SK-N-SH (cell line): ENCODE measurements at regions not wholly inside any gene's neighbourhood (a gene's known extent, or its start where the extent isn't known, plus 50 kb on each side); places are given as distances from the start of the nearest gene placed in this dataset.

ENCODE experiments used
- CTCF ChIA-PET: fragments of 300-600, 350-600 bp; formaldehyde crosslinking; extraction: SDS; loops from one replicate; lab custom pipeline; 2021; lab: Yijun Ruan, JAX
- POLR2A ChIA-PET: fragments of 350-600 bp; sonication (Branson Sonifier 250); formaldehyde crosslinking; extraction: SDS; loops from one replicate; lab custom pipeline; 2020; ENCODE audit warnings: antibody characterized with exemption, inconsistent platforms; lab: Yijun Ruan, JAX
- DNase-seq: peaks from one replicate; pipeline ENCODE4 v3.0.0; 2012
- H2AFZ ChIP-seq: fragments of 200-600 bp; sonication (generic); 2 replicates; pipeline ENCODE4 v1.8.1; 2016; ENCODE audit warnings: antibody characterized with exemption, mild to moderate bottlenecking, low read depth
- H3F3A ChIP-seq: fragments of 200-600 bp; sonication (generic); replicated peaks from 2 replicates; pipeline ENCODE3; 2016; ENCODE audit warnings: antibody characterized with exemption, mild to moderate bottlenecking; ENCODE audit not compliant: insufficient read depth
- H3K27ac ChIP-seq, 2 experiments: fragments of 200-500 bp in 1 of 2; fragments of 200-600 bp in 1 of 2; sonication (Bioruptor generic) in 1 of 2; sonication (generic), shearing (Covaris generic) in 1 of 2; 2 replicates each; pipeline versions ENCODE4 v1.5.1 to v1.6.1; 2014 to 2016; ENCODE audit warnings: low read depth in 2 of 2, inconsistent platforms in 1 of 2, low read length in 1 of 2, mild to moderate bottlenecking in 1 of 2, mixed read lengths in 1 of 2
- H3K27me3 ChIP-seq: fragments of 200-600 bp; sonication (generic), shearing (Covaris generic); 2 replicates; pipeline ENCODE4 v1.6.1; 2016; ENCODE audit warnings: mixed run types; ENCODE audit not compliant: insufficient read depth
- H3K36me3 ChIP-seq, 2 experiments: fragments of 200-500 bp in 1 of 2; fragments of 200-600 bp in 1 of 2; sonication (Bioruptor generic) in 1 of 2; sonication (generic) in 1 of 2; replicated peaks in 1 of 2; 2 replicates each; pipeline versions ENCODE3 to v1.5.1; 2014 to 2016; ENCODE audit warnings: low read length in 1 of 2, mild to moderate bottlenecking in 1 of 2; ENCODE audit not compliant: insufficient read depth in 2 of 2, control insufficient read depth in 1 of 2
- H3K4me1 ChIP-seq, 2 experiments: fragments of 200-500 bp in 1 of 2; fragments of 200-600 bp in 1 of 2; sonication (Bioruptor generic) in 1 of 2; sonication (generic), shearing (Covaris generic) in 1 of 2; 2 replicates each; pipeline versions ENCODE4 v1.5.1 to v1.6.1; 2014 to 2016; ENCODE audit warnings: low read depth in 1 of 2, low read length in 1 of 2, mixed run types in 1 of 2; ENCODE audit not compliant: insufficient read depth in 2 of 2, control insufficient read depth in 1 of 2
- H3K4me2 ChIP-seq: fragments of 200-600 bp; sonication (generic), shearing (Covaris generic); 2 replicates; pipeline ENCODE4 v1.6.1; 2017; ENCODE audit warnings: mixed run types
- H3K4me3 ChIP-seq, 2 experiments: fragments of 200-500 bp in 1 of 2; fragments of 200-600 bp in 1 of 2; sonication (Bioruptor generic) in 1 of 2; sonication (generic), shearing (Covaris generic) in 1 of 2; 2 replicates each; pipeline versions ENCODE4 v1.5.1 to v1.8.1; 2014 to 2016; ENCODE audit warnings: low read depth in 2 of 2, inconsistent platforms in 1 of 2, low read length in 1 of 2, mild to moderate bottlenecking in 1 of 2, mixed read lengths in 1 of 2, moderate library complexity in 1 of 2
- H3K79me2 ChIP-seq: fragments of 200-600 bp; sonication (generic); 2 replicates; pipeline ENCODE4 v1.8.1; 2017; ENCODE audit warnings: mild to moderate bottlenecking; ENCODE audit not compliant: insufficient read depth
- H3K9ac ChIP-seq: fragments of 200-600 bp; sonication (generic); 2 replicates; pipeline ENCODE4 v1.6.1; 2017; ENCODE audit warnings: mixed run types
- H3K9me2 ChIP-seq: fragments of 200-600 bp; sonication (generic); 2 replicates; pipeline ENCODE4 v1.6.1; 2017; ENCODE audit warnings: mixed run types
- H3K9me3 ChIP-seq: fragments of 200-600 bp; sonication (generic); 2 replicates; pipeline ENCODE4 v1.6.1; 2017; ENCODE audit warnings: mixed run types, mild to moderate bottlenecking, moderate library complexity
- H4K20me1 ChIP-seq: fragments of 200-600 bp; sonication (generic); 2 replicates; pipeline ENCODE4 v1.6.1; 2017; ENCODE audit warnings: mild to moderate bottlenecking, mixed run types; ENCODE audit not compliant: insufficient read depth
- CHD2 ChIP-seq: fragments of 150-350 bp; IDR thresholded peaks from 2 replicates; pipeline ENCODE4 v1.6.1; 2018; ENCODE audit warnings: low read length; ENCODE audit not compliant: partially characterized antibody
- EP300 ChIP-seq, 2 experiments: IDR thresholded peaks; 2 replicates each; pipeline versions ENCODE4 v1.4.0 to v1.6.1; 2012; ENCODE audit warnings: borderline replicate concordance in 1 of 2, low read depth in 1 of 2, low read length in 1 of 2
- EZH2phosphoT487 ChIP-seq: fragments of 200-600 bp; sonication (generic); IDR thresholded peaks from 2 replicates; pipeline ENCODE4 v1.6.1; 2017; ENCODE audit warnings: low read depth, mixed run types, mild to moderate bottlenecking, antibody characterized with exemption, moderate library complexity, borderline replicate concordance
- FOXJ3 ChIP-seq: sonication (generic); formaldehyde crosslinking; IDR thresholded peaks from 2 replicates; pipeline ENCODE4 v1.5.1; 2020; ENCODE audit warnings: mild to moderate bottlenecking, missing genetic modification reagents
- GABPA ChIP-seq: IDR thresholded peaks from 2 replicates; pipeline ENCODE4 v1.4.0; 2012; ENCODE audit warnings: low read depth, mild to moderate bottlenecking
- GATA2 ChIP-seq: sonication (generic); formaldehyde crosslinking; IDR thresholded peaks from 2 replicates; pipeline ENCODE4 v1.5.0; 2020; ENCODE audit warnings: mild to moderate bottlenecking, missing genetic modification reagents
- JUND ChIP-seq: IDR thresholded peaks from 2 replicates; pipeline ENCODE4 v1.4.0; 2012
- MAX ChIP-seq: IDR thresholded peaks from 2 replicates; pipeline ENCODE4 v1.4.0; 2012; ENCODE audit warnings: low read depth
- MEF2A ChIP-seq: IDR thresholded peaks from 2 replicates; pipeline ENCODE4 v1.4.0; 2012; ENCODE audit warnings: low read depth, borderline replicate concordance
- NFIC ChIP-seq: IDR thresholded peaks from 2 replicates; pipeline ENCODE4 v1.4.0; 2012; ENCODE audit warnings: borderline replicate concordance
- NRF1 ChIP-seq: IDR thresholded peaks from 2 replicates; pipeline ENCODE4 v1.6.1; 2012; ENCODE audit warnings: low read depth, mild to moderate bottlenecking, low read length
- PBX3 ChIP-seq: IDR thresholded peaks from 2 replicates; pipeline ENCODE4; 2012
- RAD21 ChIP-seq: IDR thresholded peaks from 2 replicates; pipeline ENCODE4 v1.6.1; 2012; ENCODE audit warnings: mild to moderate bottlenecking, low read length
- RXRA ChIP-seq: IDR thresholded peaks from 2 replicates; pipeline ENCODE4 v1.4.0; 2012; ENCODE audit warnings: low read depth, mild to moderate bottlenecking, borderline replicate concordance
- TCF12 ChIP-seq: IDR thresholded peaks from 2 replicates; pipeline ENCODE4 v1.4.0; 2012
- TEAD4 ChIP-seq: IDR thresholded peaks from 2 replicates; pipeline ENCODE4 v1.4.0; 2012; ENCODE audit warnings: mild to moderate bottlenecking, borderline replicate concordance; ENCODE audit not compliant: insufficient read depth
- YY1 ChIP-seq: IDR thresholded peaks from 2 replicates; pipeline ENCODE4 v1.4.0; 2012; ENCODE audit warnings: low read depth, mild to moderate bottlenecking
- WGBS: methylation state at CpG from one replicate; pipeline ENCODE4 v1.1.6; 2017; ENCODE audit warnings: low lambda C conversion rate; 5-methylcytosine and 5-hydroxymethylcytosine counted together
- TF ChIP-seq, protein P1 (sequence below): IDR thresholded peaks from 2 replicates; pipeline ENCODE4 v1.6.1; 2012; ENCODE audit warnings: mild to moderate bottlenecking, low read depth, low read length, moderate library complexity
- TF ChIP-seq, protein P2 (sequence below): IDR thresholded peaks from 2 replicates; pipeline ENCODE4 v1.4.0; 2012; ENCODE audit warnings: low read depth, borderline replicate concordance
- TF ChIP-seq, protein P3 (sequence below): fragments of 150-350 bp; IDR thresholded peaks from 2 replicates; pipeline ENCODE4 v1.6.1; 2016; ENCODE audit warnings: mild to moderate bottlenecking, low read depth, low read length

- Histone ChIP-seq H3F3A (no peaks in the 10 kb centered on the region), H3K36me3 (no peaks in the 10 kb centered on the region), H3K4me3 (no peak overlapping the region), H3K27me3 (no peaks in the 10 kb centered on the region), H3K4me2 (no peak overlapping the region), H4K20me1 (no peaks in the 10 kb centered on the region), H3K27ac (no peak overlapping the region), H3K79me2 (no peaks in the 10 kb centered on the region), H3K4me1 (no peaks in the 10 kb centered on the region), H3K9me3 (no peaks in the 10 kb centered on the region), H3K9me2 (no peaks in the 10 kb centered on the region), H3K9ac (no peak overlapping the region), H2AFZ (no peak overlapping the region)
- DNase-seq: no peak
- ChIA-PET POLR2A (no interaction called here), CTCF (no interaction called here)
- 2% methylated on average over 1 of the region's 1 CpG for WGBS
- TF ChIP-seq MAX (no peak), JUND (no peak), GABPA (no peak), MEF2A (no peak), EZH2phosphoT487 (no peak), NFIC (no peak), RAD21 (no peak), NRF1 (no peak), TEAD4 (no peak), EP300 (IDR thresholded peaks at IDR 0.05; ENCODE audit: borderline replicate concordance in 1 of 2, low read depth in 1 of 2, low read length in 1 of 2) (no peak), YY1 (no peak), PBX3 (no peak), CHD2 (no peak), GATA2 (CRISPR knock-in tag) (no peak), TCF12 (no peak), RXRA (no peak), FOXJ3 (CRISPR knock-in tag) (no peak)
- TF ChIP-seq, protein P1, sequence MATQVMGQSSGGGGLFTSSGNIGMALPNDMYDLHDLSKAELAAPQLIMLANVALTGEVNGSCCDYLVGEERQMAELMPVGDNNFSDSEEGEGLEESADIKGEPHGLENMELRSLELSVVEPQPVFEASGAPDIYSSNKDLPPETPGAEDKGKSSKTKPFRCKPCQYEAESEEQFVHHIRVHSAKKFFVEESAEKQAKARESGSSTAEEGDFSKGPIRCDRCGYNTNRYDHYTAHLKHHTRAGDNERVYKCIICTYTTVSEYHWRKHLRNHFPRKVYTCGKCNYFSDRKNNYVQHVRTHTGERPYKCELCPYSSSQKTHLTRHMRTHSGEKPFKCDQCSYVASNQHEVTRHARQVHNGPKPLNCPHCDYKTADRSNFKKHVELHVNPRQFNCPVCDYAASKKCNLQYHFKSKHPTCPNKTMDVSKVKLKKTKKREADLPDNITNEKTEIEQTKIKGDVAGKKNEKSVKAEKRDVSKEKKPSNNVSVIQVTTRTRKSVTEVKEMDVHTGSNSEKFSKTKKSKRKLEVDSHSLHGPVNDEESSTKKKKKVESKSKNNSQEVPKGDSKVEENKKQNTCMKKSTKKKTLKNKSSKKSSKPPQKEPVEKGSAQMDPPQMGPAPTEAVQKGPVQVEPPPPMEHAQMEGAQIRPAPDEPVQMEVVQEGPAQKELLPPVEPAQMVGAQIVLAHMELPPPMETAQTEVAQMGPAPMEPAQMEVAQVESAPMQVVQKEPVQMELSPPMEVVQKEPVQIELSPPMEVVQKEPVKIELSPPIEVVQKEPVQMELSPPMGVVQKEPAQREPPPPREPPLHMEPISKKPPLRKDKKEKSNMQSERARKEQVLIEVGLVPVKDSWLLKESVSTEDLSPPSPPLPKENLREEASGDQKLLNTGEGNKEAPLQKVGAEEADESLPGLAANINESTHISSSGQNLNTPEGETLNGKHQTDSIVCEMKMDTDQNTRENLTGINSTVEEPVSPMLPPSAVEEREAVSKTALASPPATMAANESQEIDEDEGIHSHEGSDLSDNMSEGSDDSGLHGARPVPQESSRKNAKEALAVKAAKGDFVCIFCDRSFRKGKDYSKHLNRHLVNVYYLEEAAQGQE: no peak
- TF ChIP-seq, protein P2, sequence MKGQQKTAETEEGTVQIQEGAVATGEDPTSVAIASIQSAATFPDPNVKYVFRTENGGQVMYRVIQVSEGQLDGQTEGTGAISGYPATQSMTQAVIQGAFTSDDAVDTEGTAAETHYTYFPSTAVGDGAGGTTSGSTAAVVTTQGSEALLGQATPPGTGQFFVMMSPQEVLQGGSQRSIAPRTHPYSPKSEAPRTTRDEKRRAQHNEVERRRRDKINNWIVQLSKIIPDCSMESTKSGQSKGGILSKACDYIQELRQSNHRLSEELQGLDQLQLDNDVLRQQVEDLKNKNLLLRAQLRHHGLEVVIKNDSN: no peak
- TF ChIP-seq, protein P3, sequence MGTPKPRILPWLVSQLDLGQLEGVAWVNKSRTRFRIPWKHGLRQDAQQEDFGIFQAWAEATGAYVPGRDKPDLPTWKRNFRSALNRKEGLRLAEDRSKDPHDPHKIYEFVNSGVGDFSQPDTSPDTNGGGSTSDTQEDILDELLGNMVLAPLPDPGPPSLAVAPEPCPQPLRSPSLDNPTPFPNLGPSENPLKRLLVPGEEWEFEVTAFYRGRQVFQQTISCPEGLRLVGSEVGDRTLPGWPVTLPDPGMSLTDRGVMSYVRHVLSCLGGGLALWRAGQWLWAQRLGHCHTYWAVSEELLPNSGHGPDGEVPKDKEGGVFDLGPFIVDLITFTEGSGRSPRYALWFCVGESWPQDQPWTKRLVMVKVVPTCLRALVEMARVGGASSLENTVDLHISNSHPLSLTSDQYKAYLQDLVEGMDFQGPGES: no peak
Observed at GRCh38 chr5:117496801-117497200, 922.2 kb upstream of the SEMA6A start.
